NCI-H2196 treated with DMSO at 0.1 percent for 48 hours (cell line): ENCODE measurements at regions not wholly inside any gene's neighbourhood (a gene's known extent, or its start where the extent isn't known, plus 50 kb on each side); places are given as distances from the start of the nearest gene placed in this dataset.
"Not testable (repeated sequence)": the region's sequence is repeated elsewhere in the genome, so short reads cannot be mapped to it uniquely, and the experiment has no call there.

Source experiments
- DNase-seq: peaks from one replicate; lab custom pipeline; 2025; ENCODE audit not compliant: unreplicated experiment; lab: John Stamatoyannopoulos, UW

DNA sequence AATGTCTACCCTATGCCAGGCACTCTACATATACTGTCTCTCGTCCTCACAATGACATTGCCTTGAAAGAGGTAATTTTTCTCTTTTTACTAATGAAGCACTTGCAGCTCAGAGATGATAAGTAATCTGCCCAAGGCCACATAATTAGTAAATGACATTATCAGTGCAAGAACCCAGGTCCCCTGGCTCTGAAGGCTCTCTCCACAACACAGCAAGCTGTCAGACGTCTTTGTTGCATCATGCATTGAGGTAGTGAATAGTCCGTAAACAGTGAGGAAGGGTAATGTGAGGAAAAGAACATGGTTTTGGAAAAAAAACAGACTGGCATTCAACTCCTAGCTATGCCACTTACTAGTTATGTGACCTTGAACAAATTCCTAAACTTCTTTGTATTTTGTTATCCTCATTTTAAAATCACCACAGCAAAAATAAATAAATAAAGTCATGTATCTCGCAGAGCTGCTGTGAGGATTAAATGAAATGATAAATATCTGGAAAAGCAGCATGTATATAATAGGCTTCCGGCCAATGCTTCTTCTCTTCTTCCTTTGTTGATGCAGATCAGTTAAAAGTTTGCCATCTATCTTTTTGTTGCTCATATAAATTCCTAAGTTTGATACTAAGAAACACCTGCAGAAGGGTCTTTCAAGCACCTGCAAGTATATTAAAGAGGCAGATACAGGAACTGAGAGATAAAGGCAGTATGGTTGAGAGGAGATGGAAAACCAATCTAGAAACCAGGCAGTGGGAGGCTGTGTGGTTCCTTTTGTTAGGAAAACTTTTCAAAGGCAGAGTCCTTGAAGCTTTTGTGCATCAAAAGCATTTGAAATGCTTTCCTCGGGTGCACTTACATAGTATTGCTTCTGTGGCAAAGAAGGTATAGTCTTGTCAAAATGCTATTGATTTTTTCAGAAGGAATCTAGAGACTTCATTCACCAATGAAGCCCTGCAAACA is 82.8 kb downstream of the BTG1 start:
- DNase-seq, result no peak

DNA sequence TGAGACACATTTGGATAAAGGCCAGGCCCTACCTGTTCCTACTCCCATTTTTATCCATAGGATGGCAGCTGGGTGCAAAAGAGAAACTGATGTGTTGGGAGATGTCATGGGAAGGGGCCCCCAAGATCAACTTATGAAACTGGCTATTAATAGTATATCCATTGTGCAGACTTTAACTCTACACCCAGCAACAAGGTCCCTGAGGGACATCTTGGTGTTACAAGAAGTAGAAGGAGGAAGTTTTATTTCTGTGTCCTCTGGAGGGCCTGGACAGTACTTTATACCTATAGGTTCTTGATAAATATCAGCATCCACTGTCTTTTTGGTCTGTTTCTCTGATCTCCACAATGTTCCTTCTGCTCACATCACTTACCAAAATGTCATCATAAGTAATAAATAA is 84.6 kb downstream of the BTG1 start:
- no peak for DNase-seq

DNA sequence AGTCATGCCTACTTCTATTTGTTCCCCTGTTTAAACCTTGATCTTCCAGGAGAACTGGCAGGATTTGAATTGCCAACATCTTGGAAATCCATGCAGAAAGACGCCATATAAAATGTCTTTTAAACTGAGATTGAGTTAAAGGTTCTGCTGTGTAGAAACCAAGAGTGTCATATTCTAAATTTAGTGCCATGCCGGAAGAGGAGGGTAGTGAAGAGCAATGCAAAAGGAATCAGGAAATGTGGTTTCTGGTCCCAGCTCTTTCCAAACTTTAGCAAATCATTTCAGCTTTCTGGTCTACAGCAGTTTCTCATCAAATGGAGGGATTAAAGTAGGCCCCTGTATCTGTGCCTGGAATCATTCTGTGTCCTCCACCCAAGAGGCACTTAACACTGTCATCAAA is 85.7 kb downstream of the BTG1 start:
- DNase-seq, result no peak

DNA sequence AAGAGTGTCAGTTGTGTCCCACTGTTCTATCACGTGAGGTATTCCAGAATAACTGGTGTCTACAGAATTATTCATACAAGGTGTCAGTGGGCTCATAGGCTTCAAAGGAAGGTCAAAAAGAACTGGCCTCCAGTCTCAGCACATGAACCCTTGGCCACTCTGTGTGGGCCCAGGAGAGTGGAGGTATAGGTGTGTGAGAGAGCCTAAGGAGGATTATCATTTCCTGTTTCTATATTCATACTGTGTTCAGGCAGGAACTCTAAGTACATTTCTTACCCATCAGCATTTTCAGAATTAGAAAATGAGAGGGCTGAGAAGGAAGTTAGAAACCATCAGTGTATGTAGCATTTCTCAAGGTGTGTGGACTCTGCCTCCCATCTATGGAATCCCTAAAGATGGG is 87.0 kb downstream of the BTG1 start:
- DNase-seq, result no peak

DNA sequence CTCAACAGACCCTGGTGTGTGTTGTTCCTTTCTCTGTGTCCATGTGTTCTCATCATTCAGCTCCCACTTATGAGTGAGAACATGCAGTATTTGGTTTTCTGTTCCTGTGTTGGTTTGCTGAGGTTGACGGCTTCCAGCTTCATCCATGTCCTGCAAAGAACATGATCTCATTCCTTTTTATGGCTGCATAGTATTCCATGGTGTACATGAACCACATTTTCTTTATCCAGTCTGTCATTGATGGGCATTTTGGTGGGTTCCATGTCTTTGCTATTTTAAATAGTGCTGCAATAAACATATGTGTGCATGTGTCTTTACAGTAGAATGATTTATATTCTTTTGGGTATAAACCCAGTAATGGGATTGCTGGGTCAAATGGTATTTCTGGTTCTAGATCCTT is 88.9 kb downstream of the BTG1 start:
- DNase-seq, result not testable (repeated sequence)

DNA sequence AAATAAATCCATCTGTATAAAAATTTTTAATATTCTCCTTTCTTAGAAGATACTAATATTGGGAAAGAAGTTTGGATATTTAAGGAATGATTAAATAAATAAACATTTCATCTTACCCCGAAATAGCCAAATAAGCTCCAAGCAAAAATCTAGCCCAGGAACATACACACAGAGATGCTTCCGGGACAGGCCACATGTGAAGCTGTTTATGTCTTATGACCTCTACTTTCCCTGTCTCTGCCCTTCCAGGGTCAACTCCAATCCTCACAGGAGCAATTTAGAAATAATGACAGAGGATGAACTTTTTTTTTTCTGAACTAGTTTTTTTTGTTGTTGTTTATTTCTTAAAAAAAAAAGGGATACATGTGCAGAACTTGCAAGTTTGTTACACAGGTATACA is 89.4 kb downstream of the BTG1 start:
- no peak for DNase-seq

DNA sequence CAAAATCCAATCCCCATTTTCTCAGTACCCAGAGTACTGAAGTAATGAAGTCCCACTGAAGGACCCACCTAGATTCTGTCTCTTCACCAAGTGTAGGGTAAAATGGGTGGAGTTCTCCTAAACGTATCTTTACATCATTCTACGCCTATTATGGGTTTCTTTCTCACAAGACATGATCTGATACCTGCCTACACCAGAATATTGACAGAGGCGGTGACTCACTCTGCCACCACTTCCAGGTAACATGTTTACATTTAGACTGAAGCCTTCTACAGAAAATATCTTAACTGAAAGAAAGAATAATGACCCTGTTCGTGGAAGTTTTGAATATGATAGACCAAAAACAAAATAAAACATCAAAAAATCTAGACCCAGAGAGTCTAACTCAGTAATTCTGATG is 89.8 kb downstream of the BTG1 start:
- no peak for DNase-seq

DNA sequence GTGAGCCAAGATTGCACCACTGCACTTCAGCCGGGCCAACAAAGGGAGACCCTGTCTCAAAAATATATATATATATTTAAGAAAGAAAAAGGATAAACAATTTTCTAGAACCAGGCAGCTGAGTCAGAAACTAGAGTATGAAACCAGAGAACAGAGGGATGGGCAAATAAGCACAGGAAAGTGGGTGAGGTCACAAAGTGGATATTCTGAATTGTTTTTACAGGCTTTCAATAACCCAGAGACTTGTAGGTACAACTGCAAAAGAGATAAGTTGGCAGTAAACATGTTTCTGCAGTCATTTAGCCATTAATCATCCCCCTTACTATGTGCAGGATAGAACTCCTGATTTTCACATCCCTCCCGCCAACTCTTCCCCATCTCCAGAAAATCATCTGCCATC is 94.2 kb downstream of the BTG1 start:
- no peak for DNase-seq

DNA sequence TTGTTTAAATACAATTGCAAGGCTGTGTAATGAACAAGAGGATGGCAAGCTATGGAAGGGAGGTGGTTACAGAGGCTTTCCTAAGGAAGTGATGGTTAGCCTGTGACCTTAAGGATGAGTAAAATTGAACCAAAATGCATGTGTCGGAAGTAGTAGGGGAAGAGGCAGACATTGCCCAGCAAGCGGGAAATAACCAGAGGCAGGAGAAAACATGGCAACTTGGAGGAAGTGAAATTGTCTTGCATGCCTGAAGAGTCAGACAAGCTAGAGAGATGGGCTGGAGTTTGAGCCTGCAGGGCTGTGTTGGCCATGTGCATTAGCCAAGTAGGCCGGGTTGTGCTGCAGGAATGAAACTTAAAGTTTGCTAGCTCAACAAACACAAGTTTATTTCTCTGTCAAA is 96.2 kb downstream of the BTG1 start:
- DNase-seq, result no peak

DNA sequence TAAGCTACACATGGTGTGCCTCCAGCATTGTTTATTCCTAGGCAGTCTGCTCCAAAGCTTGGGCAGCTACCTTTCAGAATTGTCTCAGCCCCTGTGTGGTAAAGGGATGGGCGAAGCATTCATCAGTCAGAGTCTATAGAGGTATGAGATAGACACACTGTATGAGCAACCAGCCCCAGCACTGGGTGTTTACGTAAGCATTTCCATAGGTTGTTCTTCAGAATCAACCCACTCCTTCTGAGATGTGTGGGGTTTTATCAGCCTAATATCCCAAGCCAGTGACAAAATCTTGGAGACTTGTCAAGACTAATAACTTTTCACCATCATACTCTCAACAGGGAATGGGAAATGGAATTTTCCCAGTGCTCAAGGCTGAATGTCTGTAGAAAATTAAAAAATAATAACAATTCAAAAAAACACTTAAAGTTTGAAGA is 98.2 kb downstream of the BTG1 start:
- DNase-seq, result no peak

DNA sequence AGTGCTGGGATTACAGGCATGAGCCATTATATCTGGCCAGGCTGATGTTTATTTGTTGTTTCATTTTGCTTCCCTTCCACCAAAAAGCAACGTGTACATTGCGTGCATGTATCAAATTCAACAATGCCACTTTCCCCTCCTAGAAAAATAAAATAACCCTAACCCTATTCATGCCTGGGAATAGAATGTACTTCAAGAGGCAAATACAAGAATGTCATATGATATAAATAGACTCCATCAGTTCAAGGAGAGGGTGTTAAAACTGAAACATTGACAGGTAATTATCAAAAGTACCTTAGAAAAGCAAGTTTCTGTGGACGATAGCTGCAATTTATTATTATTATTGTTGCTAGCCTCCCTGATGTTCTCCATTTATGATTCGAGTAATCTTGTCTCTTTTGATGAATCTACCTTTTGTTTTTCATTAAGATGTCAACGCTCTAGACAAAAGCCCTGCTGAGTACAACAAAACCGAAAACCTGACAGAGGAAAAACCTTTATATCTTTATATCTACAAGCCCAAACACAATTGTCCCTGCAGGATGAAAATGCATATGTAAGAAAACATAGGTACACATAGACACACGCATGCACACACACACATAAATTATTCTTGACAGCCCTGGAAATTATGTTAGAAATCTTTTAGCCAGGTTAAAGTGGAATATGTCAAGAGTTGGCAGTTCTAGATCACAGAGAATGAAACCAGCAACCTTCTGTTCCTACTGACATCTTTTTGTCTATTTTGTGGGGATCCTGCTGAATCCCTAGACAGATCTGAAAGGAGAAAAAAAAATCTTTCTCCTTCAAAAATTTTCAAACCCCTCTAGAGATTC is 98.9 kb downstream of the BTG1 start:
- DNase-seq, result no peak

DNA sequence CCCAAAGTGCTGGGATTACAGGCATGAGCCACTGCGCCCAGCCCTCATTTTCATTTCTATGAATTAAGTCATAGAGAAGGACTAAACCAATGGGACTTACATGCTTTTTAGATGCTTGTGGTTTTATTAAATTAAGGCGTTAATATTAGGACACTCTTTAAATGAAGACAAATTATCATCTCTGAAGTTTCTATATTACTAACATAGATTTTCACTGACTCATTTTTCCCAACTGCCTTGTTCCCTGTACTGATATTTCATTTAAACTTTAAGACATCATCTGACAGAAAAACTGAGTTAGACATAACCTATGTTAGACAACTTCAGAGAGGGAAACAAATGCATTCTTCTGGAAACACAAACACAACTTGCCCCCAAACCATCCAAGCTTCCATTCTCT is 99.8 kb downstream of the BTG1 start:
- DNase-seq, result no peak

DNA sequence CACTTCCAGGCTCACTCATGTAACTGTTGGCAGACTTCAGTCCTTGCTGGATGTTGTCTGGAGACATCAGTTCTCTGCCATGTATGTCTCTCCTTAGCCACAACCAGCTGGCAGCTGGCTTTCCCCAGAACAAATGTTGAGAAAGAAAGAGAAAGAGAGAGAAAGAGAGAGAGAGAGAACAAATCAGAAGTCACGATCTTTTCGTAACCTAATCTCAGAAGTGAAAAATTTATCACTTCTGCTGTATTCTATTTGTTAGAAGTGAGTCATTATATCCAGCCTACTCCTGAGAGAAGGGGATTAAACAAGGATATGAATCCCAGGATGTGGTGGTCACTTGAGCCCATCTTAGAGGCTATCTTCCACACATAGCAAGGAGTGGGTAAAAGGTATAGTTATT is 101.2 kb downstream of the BTG1 start:
- no peak for DNase-seq

DNA sequence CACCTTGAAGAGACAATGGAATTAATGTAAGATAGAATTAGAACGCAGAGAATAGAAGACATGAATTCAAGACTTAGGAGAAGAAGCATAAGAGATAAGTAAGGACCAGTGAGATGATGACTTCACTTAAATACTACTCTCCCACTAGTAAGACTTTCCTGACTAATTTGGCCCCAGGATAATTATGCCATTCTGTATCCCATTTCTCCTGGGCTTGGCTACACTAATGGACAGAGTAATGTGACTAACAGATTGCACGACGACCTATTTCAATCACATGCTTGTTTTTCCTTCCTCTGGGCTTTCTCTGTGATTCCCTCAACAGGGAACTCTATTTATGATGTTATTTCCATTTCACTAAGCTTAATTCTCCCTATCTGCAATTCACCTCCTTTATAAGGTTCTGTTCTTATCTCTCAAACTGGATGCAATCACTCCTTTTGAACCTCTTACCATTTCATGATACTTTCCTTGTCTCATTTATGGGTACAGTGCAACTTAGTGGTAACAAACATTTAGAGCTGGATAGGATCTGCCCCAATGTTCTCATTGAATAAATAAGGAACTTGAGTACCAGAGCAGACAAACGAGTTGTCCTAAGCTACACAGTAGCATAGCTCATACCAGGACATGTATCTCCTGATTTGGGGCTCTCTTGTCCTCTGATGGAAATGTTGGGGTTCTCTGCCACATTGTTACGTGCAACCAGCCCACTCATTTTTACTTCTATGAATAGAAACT is 102.7 kb downstream of the BTG1 start:
- DNase-seq, result no peak

DNA sequence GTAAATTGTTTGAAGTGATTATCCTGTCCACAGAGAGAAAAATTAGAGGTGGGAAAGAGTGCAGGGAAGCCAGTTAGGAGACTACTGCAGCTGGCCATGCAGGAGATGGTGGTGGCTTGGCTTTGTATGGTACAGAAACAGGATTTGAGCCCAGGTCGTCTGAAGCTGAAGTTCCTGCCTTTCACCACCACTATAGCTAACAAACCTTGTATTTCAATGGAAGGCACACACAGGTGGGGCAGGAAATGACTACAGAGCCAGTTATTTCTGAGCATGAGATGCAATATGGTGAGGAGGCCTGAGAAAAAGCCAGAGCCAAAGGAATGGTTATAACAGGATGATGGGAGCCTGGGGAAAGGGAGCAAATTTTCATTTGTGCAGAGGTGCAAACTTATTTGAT is 103.9 kb downstream of the BTG1 start:
- no peak for DNase-seq

DNA sequence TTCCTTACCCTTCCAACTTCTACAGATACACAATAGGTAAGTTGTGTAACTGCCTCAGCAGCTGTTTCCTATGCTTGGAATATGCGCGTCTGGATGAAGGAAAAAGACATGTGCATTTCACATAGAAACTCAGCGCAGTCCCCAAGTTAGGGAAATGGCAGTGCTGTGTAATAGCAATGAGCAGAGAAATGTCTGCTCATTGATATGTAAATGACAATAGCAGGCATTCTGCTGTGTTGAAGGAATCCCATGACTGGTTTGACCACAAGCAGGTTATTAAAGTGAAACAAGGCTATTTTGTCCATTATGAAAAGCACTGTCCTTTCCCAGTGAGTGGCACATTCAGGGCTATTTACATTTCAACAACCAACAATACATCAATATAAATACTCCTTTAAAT is 106.6 kb downstream of the BTG1 start:
- DNase-seq, result no peak

DNA sequence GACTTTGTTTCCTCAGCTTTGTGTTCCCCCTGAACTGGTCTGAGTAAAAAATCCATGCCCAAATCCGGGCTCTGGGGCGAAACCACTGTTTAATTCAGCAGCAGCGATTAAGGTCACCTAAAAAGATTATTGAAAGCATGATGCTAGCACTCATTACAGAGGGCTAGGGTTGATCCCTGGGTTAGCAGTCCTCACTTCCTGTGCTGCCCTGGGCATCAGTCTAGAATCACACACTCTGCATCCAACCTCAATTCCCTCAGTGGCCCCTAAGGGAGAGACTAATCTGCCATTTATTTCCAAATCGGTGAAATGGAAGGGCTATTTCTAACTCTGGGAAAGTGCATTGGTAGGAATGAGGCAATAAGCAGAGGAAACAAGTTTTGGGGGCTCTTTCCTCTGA is 107.2 kb downstream of the BTG1 start:
- DNase-seq, result no peak

DNA sequence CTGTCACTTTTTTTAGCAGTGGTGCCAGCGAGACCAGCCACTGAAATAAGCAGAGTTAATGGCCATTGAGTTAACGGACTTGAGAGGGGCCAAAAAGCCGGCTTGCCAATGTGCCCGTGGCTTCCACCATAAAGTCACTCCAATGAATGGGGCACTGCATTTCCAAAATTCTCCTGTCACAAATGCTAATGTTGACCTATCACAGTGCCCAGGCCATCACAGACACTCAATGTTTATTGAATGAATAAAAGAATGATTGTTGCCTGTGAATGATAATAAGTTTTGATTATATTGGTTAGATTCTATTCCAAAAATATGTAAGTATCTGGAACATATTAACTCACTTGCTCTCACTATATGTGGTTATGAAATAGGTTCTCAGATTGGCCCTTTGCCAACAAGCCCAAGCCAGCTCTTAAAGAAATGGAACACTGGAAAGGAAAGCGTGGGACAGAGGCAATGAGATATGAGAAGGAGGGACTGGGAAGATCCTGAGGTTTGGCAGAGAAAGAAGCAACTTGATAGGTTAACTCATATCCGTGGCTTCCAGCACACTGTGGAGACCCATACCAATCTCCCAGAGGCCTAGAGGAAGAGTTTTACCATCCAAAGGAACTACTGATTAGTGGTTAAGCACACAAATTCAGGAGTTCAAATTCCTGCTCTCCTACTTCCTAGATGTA is 108.7 kb downstream of the BTG1 start:
- no peak for DNase-seq

DNA sequence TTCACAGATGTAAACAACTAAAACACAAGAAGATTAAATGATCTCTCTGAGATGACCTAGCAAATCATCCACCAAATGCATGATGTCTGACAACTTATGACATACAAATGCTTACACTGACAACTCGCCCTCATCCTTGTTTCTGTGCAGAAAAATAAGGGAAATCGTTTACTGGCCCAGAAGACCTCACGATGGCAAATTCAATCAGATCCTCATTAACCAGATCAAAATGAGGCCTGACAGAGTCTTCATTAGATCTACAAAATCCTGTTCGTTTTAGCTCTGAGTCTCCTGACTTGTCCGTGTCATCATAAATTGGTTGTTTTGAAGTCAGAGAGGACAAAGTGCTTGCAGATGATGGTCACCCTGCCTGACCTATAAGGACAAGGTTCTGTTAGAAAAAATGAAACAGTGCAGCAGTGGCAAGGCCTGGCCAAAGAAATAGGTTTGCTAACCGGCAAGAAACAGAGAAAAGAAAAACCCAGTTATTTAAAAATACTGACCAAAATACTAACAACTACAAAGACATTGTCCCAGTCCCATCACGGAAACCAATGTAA is 109.5 kb downstream of the BTG1 start:
- no peak for DNase-seq

DNA sequence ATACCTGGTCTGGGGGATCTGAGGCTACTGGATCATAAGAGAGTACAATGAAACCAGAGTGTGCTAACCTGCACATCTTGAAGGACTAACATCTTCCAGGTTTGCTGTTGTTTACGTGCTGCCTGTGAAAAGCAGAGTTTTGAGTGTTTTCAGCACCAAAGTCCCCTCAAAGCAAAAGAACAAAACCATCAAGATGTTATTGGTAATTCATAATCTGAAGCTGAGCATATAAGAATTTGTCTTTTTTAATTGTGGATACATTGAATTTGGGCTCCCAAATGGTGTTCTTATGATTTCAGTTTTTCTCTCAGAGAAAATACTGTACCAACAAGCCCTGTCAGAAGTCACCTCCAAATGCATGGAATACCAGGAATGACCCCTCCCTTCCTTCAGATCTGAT is 110.2 kb downstream of the BTG1 start:
- DNase-seq, result no peak
